ENCODE measurements at regions not wholly inside any gene's neighbourhood (a gene's known extent, or its start where the extent isn't known, plus 50 kb on each side); places are given as distances from the start of the nearest gene placed in this dataset.

DNA sequence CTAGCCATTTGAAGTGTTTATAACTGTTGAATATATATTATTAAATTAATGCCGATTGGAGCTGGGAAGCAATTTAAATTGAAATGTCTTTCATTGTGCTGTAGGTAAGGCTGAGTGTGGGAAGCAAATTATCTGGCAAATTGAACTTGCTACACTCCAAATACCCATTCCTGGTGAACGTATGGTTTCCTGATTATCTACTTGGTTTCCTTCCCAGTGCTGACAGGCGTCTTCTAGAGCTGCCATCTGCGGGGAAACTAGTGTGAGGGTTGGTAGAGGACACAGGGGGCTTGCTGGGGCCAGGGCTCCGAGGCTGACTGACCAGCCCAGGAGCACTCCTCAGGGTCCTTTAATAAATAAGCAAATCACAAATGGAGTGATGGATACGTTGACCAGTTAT lies 581.4 kb upstream of the LMCD1 start:
- TF ChIP-seq CTCF (conservative IDR thresholded peaks at IDR 0.05; ENCODE audit: low read depth, low read length) (no peak), SMC3 (IDR thresholded peaks at IDR 0.05; ENCODE audit: low read depth, low read length) (no peak), USF2 (IDR thresholded peaks at IDR 0.05; ENCODE audit: low read depth, low read length) (no peak), BHLHE40 (IDR thresholded peaks at IDR 0.05; ENCODE audit: low read depth, low read length) (no peak), CHD1 (IDR thresholded peaks at IDR 0.05; ENCODE audit: low read depth, low read length) (no peak), RFX5 (IDR thresholded peaks at IDR 0.05; ENCODE audit: low read depth, low read length) (no peak)

All from IMR-90 (cell line).